HUES6 (cell line): ENCODE measurements at regions not wholly inside any gene's neighbourhood (a gene's known extent, or its start where the extent isn't known, plus 50 kb on each side); places are given as distances from the start of the nearest gene placed in this dataset.

Experiments
- H3K27ac ChIP-seq: 2 replicates; pipeline ENCODE4 v1.7.0; 2013; ENCODE audit warnings: low read depth, mild to moderate bottlenecking, low read length, inconsistent platforms
- H3K27me3 ChIP-seq: 2 replicates; pipeline ENCODE4 v1.6.1; 2013; ENCODE audit warnings: low read length; ENCODE audit not compliant: control insufficient read depth, insufficient read depth
- H3K36me3 ChIP-seq: 2 replicates; pipeline ENCODE4 v1.6.1; 2013; ENCODE audit warnings: low read length; ENCODE audit not compliant: control insufficient read depth, insufficient read depth
- H3K4me1 ChIP-seq: 2 replicates; pipeline ENCODE4 v1.6.1; 2013; ENCODE audit warnings: low read length; ENCODE audit not compliant: control insufficient read depth, insufficient read depth
- H3K4me3 ChIP-seq: 2 replicates; pipeline ENCODE4 v1.5.1; 2013; ENCODE audit warnings: low read depth, low read length
- H3K9ac ChIP-seq: one replicate; pipeline ENCODE4 v1.6.1; 2013; ENCODE audit warnings: mild to moderate bottlenecking, low read length
- H3K9me3 ChIP-seq: 2 replicates; pipeline ENCODE4 v1.6.1; 2013; ENCODE audit warnings: low read depth, low read length; ENCODE audit not compliant: control insufficient read depth, insufficient read depth

DNA sequence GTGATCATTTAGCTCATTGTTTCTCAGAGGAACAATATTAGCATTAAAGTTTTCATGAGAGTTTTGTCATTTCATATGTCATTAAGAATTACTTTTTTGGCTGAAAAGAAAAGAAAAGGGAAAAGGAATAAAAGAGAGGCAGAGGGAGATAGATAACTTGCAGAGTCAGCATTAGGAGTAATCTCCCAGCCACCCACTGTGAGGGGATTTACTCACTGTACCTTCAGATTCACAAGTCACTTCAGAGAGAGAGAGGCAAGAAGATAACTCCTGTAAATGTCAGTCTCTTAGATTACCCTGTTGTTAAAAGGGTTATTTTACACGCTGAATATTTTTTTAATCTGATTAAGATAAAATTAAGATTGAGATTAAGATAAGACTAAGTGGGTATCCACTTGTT lies 125.2 kb downstream of the POU4F1 start:
- Histone ChIP-seq H3K36me3 (no peaks in the 10 kb centered on the region), H3K9me3 (no peaks in the 10 kb centered on the region), H3K4me1 (no peaks in the 10 kb centered on the region), H3K4me3 (no peak overlapping the region), H3K27ac (no peak overlapping the region), H3K27me3 (no peaks in the 10 kb centered on the region), H3K9ac (no peak overlapping the region)

- Histone ChIP-seq H3K4me1 (no peaks in the 10 kb centered on the region; the same call in 1 of the 2 replicates), H3K27ac (no peak overlapping the region), H3K9me3 (no peaks in the 10 kb centered on the region), H3K27me3 (no peaks in the 10 kb centered on the region), H3K9ac (no peak overlapping the region), H3K4me3 (no peak overlapping the region), H3K36me3 (no peaks in the 10 kb centered on the region)
Observed at GRCh38 chr13:78476910-78477309, 126.4 kb downstream of the POU4F1 start.

GRCh38 chr13:78468621-78469020 lies 134.7 kb downstream of the POU4F1 start:
- H3K4me1 ChIP-seq: peaks cover 4% of the 10 kb centered on the region
- H3K27ac ChIP-seq: no peak overlapping the region
- no peak overlapping the region for H3K4me3 ChIP-seq
- no peaks in the 10 kb centered on the region for H3K9me3 ChIP-seq
- no peaks in the 10 kb centered on the region for H3K27me3 ChIP-seq
- no peak overlapping the region for H3K9ac ChIP-seq
- no peaks in the 10 kb centered on the region for H3K36me3 ChIP-seq

DNA sequence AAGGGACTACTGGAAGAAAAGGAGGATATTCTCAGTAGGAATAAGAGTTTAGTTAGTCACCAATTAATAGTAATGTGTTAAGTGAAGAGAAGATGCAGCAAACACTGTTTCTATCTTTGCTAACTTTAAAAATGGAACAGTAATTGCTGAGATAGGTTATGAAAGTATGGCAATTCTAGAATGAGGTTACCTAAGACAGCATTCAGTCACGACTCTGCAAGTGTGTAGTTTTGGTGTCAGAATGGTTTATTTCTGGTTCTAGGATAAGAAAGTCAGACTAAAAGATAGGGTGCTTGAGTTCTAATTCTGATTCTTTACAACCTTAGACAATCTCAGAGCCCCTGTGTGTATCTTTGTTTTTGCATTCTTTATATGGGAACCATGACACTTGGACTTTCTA lies 138.1 kb downstream of the POU4F1 start:
- no peak overlapping the region for H3K9ac ChIP-seq
- H3K27me3 ChIP-seq: no peaks in the 10 kb centered on the region

DNA sequence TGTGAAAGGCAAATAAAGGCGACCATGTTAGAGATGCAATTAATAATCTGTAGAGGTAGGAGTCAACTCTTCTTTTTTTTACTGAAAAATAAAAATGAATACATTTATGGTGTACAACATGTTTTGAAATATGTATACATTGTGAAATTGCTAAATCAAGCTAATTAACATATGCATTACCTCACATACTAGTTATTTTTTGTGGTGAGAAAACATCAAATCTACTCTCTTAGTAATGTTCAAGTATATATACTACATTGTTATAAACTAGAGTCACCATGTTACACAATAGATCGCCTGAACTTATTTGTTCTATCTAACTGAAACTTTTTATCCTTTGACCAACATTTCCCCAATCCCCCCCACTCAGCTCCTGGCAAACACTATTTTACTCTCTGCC lies 143.2 kb downstream of the POU4F1 start:
- Histone ChIP-seq H3K27ac (no peak overlapping the region), H3K9ac (no peak overlapping the region), H3K4me3 (no peak overlapping the region), H3K4me1 (no peaks in the 10 kb centered on the region), H3K9me3 (no peaks in the 10 kb centered on the region), H3K36me3 (no peaks in the 10 kb centered on the region), H3K27me3 (no peaks in the 10 kb centered on the region)

More for the DNA sequence above, 138.1 kb downstream of the POU4F1 start:
- H3K4me1 ChIP-seq: peaks cover 4% of the 10 kb centered on the region; the same call in 1 of the 2 replicates
- no peaks in the 10 kb centered on the region for H3K36me3 ChIP-seq
- no peaks in the 10 kb centered on the region for H3K9me3 ChIP-seq
- H3K27ac ChIP-seq: no peak overlapping the region
- no peak overlapping the region for H3K4me3 ChIP-seq

GRCh38 chr13:78443839-78444238 lies 159.5 kb downstream of the POU4F1 start:
- no peaks in the 10 kb centered on the region for H3K9me3 ChIP-seq
- no peaks in the 10 kb centered on the region for H3K4me1 ChIP-seq
- H3K27me3 ChIP-seq: no peaks in the 10 kb centered on the region
- H3K9ac ChIP-seq: no peak overlapping the region
- H3K4me3 ChIP-seq: no peak overlapping the region
- no peaks in the 10 kb centered on the region for H3K36me3 ChIP-seq
- no peak overlapping the region for H3K27ac ChIP-seq

GRCh38 chr13:78437781-78438180 lies 165.6 kb downstream of the POU4F1 start:
- Histone ChIP-seq H3K4me3 (no peak overlapping the region), H3K9ac (no peak overlapping the region), H3K4me1 (no peaks in the 10 kb centered on the region), H3K36me3 (no peaks in the 10 kb centered on the region), H3K27ac (no peak overlapping the region), H3K27me3 (no peaks in the 10 kb centered on the region), H3K9me3 (no peaks in the 10 kb centered on the region)

DNA sequence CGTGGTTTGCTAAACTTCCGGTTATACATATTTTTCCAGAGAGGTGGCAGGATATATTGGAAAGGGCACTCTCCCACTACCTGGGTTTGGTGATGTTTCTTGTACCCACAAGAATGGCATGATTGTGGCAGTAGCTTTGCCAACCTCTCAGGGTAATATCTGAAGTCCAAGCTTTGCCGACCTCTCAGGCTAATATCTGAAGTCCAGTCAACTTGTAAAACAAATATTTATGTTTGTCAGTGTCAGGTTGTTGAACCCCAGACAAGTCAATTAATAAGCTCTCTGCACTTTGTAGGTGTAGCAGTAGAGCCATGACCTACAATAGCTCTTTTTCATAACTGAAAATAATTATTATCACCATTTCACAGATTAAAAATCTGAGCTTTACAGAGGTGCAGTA lies 167.0 kb downstream of the POU4F1 start:
- H3K9ac ChIP-seq: no peak overlapping the region
- no peaks in the 10 kb centered on the region for H3K9me3 ChIP-seq
- H3K27ac ChIP-seq: no peak overlapping the region
- H3K4me3 ChIP-seq: no peak overlapping the region
- no peaks in the 10 kb centered on the region for H3K36me3 ChIP-seq
- no peaks in the 10 kb centered on the region for H3K27me3 ChIP-seq
- H3K4me1 ChIP-seq: no peaks in the 10 kb centered on the region

GRCh38 chr13:78431328-78431727 lies 172.0 kb downstream of the POU4F1 start:
- H3K9ac ChIP-seq: no peak overlapping the region
- no peak overlapping the region for H3K4me3 ChIP-seq
- H3K9me3 ChIP-seq: no peaks in the 10 kb centered on the region
- H3K4me1 ChIP-seq: peaks cover 13% of the 10 kb centered on the region
- H3K27ac ChIP-seq: no peak overlapping the region
- H3K27me3 ChIP-seq: no peaks in the 10 kb centered on the region
- H3K36me3 ChIP-seq: no peaks in the 10 kb centered on the region

DNA sequence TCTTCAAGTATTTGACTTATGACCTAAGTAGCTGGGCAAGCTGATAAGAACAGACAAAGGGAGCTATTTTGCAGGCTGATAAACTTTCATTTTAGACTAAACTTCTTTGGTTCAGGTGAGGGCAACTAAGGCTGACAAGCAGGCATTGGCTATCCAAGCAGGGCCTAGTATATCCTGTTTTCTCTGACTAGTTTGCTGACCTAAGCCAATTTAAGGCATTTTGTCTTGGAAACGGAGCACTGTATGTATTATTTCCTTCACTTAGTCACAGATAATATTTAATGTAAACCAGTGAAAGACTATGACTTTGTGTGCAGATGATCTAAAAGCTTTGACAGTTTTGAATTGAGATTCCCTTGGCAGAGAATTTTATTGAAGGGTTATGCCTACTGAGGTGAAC lies 172.5 kb downstream of the POU4F1 start:
- no peak overlapping the region for H3K4me3 ChIP-seq
- no peak overlapping the region for H3K27ac ChIP-seq
- H3K4me1 ChIP-seq: peaks cover 13% of the 10 kb centered on the region
- no peak overlapping the region for H3K9ac ChIP-seq
- no peaks in the 10 kb centered on the region for H3K27me3 ChIP-seq
- no peaks in the 10 kb centered on the region for H3K36me3 ChIP-seq
- no peaks in the 10 kb centered on the region for H3K9me3 ChIP-seq

GRCh38 chr13:78430166-78430791 lies 173.1 kb downstream of the POU4F1 start:
- H3K27ac ChIP-seq: no peak overlapping the region
- peaks cover 13% of the 10 kb centered on the region for H3K4me1 ChIP-seq
- no peak overlapping the region for H3K9ac ChIP-seq
- no peaks in the 10 kb centered on the region for H3K36me3 ChIP-seq
- H3K4me3 ChIP-seq: peak overlapping the region; percentile 19; the same call in 1 of the 2 replicates
- no peaks in the 10 kb centered on the region for H3K9me3 ChIP-seq
- no peaks in the 10 kb centered on the region for H3K27me3 ChIP-seq

DNA sequence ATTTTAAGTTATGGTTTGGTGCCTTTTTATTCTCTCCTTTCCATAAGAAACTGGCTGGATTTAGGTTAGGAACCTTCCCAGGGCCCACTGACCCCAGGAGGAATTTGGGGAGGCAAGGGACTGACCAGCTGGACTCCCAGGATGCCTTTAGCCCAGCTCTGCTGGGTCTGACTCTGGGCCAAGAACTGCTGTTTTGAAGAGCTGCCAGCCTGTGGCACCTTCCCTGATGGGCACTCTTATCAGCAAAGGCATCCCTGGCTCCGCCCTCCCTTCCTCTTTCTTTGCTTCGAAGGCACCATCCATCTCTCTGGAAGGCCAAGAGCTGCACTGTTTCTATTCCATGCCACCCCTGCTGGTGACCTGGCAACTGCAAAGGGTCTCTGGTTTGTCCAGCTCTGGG lies 174.7 kb downstream of the POU4F1 start:
- H3K4me1 ChIP-seq: peaks cover 13% of the 10 kb centered on the region
- no peak overlapping the region for H3K9ac ChIP-seq
- H3K27me3 ChIP-seq: no peaks in the 10 kb centered on the region
- no peaks in the 10 kb centered on the region for H3K36me3 ChIP-seq
- H3K9me3 ChIP-seq: no peaks in the 10 kb centered on the region
- H3K27ac ChIP-seq: no peak overlapping the region
- H3K4me3 ChIP-seq: no peak overlapping the region
